GM13976 (cell line): ENCODE measurements at regions not wholly inside any gene's neighbourhood (a gene's known extent, or its start where the extent isn't known, plus 50 kb on each side); places are given as distances from the start of the nearest gene placed in this dataset.

Source experiments
- DNase-seq: peaks from one replicate; pipeline ENCODE4 v3.0.0; 2012; ENCODE audit warnings: low spot score
- CTCF ChIP-seq: IDR thresholded peaks from 2 replicates; pipeline ENCODE4 v1.5.1; 2012; ENCODE audit warnings: borderline replicate concordance, mild to moderate bottlenecking; ENCODE audit not compliant: insufficient read depth; ENCODE audit errors: extremely low read depth, missing control alignments, control extremely low read depth
- in situ Hi-C: fragments of 300-500 bp; cut with MboI; formaldehyde crosslinking; loops from one replicate; pipeline ENCODE4 v1.12.0; 2022; ENCODE audit warnings: low sequenced_read_pairs, mixed read lengths, inconsistent platforms; ENCODE audit not compliant: unreplicated experiment

- in situ Hi-C loops, result no loop called here
- no peak for TF ChIP-seq CTCF
- DNase-seq, result no peak
Observed at GRCh38 chr4:132059227-132059626, 1089.9 kb upstream of the PCDH10 start.

GRCh38 chr4:132062611-132063239 is 1086.4 kb upstream of the PCDH10 start:
- in situ Hi-C loops, result no loop called here
- DNase-seq, result no peak
- TF ChIP-seq CTCF, result no peak

- in situ Hi-C loops, result no loop called here
- TF ChIP-seq CTCF, result no peak
- DNase-seq, result no peak
Observed at GRCh38 chr4:132063829-132064228, 1085.3 kb upstream of the PCDH10 start.

GRCh38 chr4:132065940-132066495 is 1083.1 kb upstream of the PCDH10 start:
- no peak for TF ChIP-seq CTCF
- in situ Hi-C loops, result no loop called here
- DNase-seq, result no peak

GRCh38 chr4:132071815-132072214 is 1077.3 kb upstream of the PCDH10 start:
- DNase-seq, result no peak
- TF ChIP-seq CTCF, result no peak

GRCh38 chr4:132076829-132077228 is 1072.3 kb upstream of the PCDH10 start:
- TF ChIP-seq CTCF, result no peak
- no peak for DNase-seq

More at GRCh38 chr4:132071815-132072214, 1077.3 kb upstream of the PCDH10 start:
- in situ Hi-C loops, result no loop called here

GRCh38 chr4:132085105-132085504 is 1064.0 kb upstream of the PCDH10 start:
- in situ Hi-C loops, result no loop called here
- no peak for TF ChIP-seq CTCF
- no peak for DNase-seq

More at GRCh38 chr4:132076829-132077228, 1072.3 kb upstream of the PCDH10 start:
- in situ Hi-C loops, result no loop called here
